OCI-LY3 (cell line): ENCODE measurements at regions not wholly inside any gene's neighbourhood (a gene's known extent, or its start where the extent isn't known, plus 50 kb on each side); places are given as distances from the start of the nearest gene placed in this dataset.
A peak's percentile ranks its signal among the peaks of the same experiment; 100 is the strongest.

ENCODE experiments used
- H2AFZ ChIP-seq: fragments of 200-600, 300-600 bp; shearing (Covaris generic); 2 replicates; pipeline ENCODE4 v1.6.0; 2014; ENCODE audit warnings: antibody characterized with exemption, low read depth, low read length
- H3K27ac ChIP-seq: fragments of 200-600, 300-600 bp; sonication (generic); 2 replicates; pipeline ENCODE4 v1.5.1; 2014; ENCODE audit warnings: mild to moderate bottlenecking, low read length, moderate library complexity, mixed read lengths
- H3K27me3 ChIP-seq: fragments of 200-600, 300-600 bp; sonication (generic); 2 replicates; pipeline ENCODE4 v1.6.1; 2014; ENCODE audit warnings: low read depth, low read length, mixed read lengths
- H3K36me3 ChIP-seq: fragments of 200-600, 300-600 bp; sonication (generic); replicated peaks from 2 replicates; pipeline ENCODE3; 2014; ENCODE audit warnings: low read depth, low read length, mixed read lengths
- H3K4me1 ChIP-seq: fragments of 300-600, 200-600 bp; sonication (generic); 2 replicates; pipeline ENCODE4 v1.6.1; 2014; ENCODE audit warnings: low read length, mixed read lengths
- H3K4me2 ChIP-seq: fragments of 200-600, 300-600 bp; sonication (generic); 2 replicates; pipeline ENCODE4 v1.6.1; 2014; ENCODE audit warnings: low read length, mixed read lengths
- H3K4me3 ChIP-seq: fragments of 300-600, 200-600 bp; sonication (generic); 2 replicates; pipeline ENCODE4 v1.5.1; 2014; ENCODE audit warnings: antibody characterized with exemption, mild to moderate bottlenecking, low read length, moderate library complexity
- H3K79me2 ChIP-seq: fragments of 300-600, 200-600 bp; shearing (Covaris generic); 2 replicates; pipeline ENCODE4 v1.6.1; 2014; ENCODE audit warnings: mild to moderate bottlenecking, low read length, mixed read lengths
- H3K9ac ChIP-seq: fragments of 300-600, 200-600 bp; shearing (Covaris generic); 2 replicates; pipeline ENCODE4 v1.6.0; 2014; ENCODE audit warnings: mild to moderate bottlenecking, low read length, moderate library complexity
- H3K9me3 ChIP-seq: fragments of 200-600, 300-600 bp; shearing (Covaris generic); 2 replicates; pipeline ENCODE4 v1.6.1; 2014; ENCODE audit warnings: low read length, mixed read lengths; ENCODE audit not compliant: insufficient read depth
- H4K20me1 ChIP-seq: fragments of 200-600, 300-600 bp; sonication (generic); 2 replicates; pipeline ENCODE4 v1.6.1; 2016; ENCODE audit warnings: low read length, mixed read lengths; ENCODE audit not compliant: insufficient read depth
- EZH2phosphoT487 ChIP-seq: fragments of 200-600 bp; shearing (Covaris generic); IDR thresholded peaks from 2 replicates; pipeline ENCODE4 v1.6.1; 2018; ENCODE audit warnings: antibody characterized with exemption, mixed run types, low read depth
- TF ChIP-seq, protein P1 (sequence below): fragments of 200-600, 300-600 bp; sonication (generic); IDR thresholded peaks from 2 replicates; pipeline ENCODE4 v1.5.1; 2014; ENCODE audit warnings: antibody characterized with exemption, low read length, low read depth

DNA sequence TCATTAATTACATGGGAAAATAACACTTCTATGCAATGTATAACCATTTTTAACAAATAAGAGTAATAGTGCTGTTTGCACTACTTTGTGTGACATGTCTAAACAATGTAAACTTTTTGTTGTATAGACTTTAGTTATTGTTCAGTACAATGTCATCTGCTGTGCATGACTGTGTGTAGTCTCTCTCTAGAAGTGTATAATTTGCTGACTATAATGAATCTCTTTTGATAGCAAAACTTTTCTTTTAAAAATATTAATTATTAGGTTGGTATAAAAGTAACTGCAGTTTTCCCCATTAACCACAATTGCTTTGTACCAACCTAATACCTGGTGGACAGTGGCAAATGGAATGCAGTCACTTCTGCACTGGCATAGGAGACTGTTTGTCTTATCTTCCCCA lies 124.2 kb upstream of the SGK1 start:
- Histone ChIP-seq H2AFZ (no peak overlapping the region), H4K20me1 (no peaks in the 10 kb centered on the region), H3K27me3 (no peaks in the 10 kb centered on the region), H3K4me2 (no peak overlapping the region), H3K4me1 (peaks cover 31% of the 10 kb centered on the region), H3K9me3 (no peaks in the 10 kb centered on the region), H3K36me3 (no peaks in the 10 kb centered on the region), H3K27ac (no peak overlapping the region), H3K9ac (no peak overlapping the region), H3K4me3 (no peak overlapping the region), H3K79me2 (no peaks in the 10 kb centered on the region)
- TF ChIP-seq, protein P1, sequence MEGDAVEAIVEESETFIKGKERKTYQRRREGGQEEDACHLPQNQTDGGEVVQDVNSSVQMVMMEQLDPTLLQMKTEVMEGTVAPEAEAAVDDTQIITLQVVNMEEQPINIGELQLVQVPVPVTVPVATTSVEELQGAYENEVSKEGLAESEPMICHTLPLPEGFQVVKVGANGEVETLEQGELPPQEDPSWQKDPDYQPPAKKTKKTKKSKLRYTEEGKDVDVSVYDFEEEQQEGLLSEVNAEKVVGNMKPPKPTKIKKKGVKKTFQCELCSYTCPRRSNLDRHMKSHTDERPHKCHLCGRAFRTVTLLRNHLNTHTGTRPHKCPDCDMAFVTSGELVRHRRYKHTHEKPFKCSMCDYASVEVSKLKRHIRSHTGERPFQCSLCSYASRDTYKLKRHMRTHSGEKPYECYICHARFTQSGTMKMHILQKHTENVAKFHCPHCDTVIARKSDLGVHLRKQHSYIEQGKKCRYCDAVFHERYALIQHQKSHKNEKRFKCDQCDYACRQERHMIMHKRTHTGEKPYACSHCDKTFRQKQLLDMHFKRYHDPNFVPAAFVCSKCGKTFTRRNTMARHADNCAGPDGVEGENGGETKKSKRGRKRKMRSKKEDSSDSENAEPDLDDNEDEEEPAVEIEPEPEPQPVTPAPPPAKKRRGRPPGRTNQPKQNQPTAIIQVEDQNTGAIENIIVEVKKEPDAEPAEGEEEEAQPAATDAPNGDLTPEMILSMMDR: no peak
- TF ChIP-seq EZH2phosphoT487: no peak

DNA sequence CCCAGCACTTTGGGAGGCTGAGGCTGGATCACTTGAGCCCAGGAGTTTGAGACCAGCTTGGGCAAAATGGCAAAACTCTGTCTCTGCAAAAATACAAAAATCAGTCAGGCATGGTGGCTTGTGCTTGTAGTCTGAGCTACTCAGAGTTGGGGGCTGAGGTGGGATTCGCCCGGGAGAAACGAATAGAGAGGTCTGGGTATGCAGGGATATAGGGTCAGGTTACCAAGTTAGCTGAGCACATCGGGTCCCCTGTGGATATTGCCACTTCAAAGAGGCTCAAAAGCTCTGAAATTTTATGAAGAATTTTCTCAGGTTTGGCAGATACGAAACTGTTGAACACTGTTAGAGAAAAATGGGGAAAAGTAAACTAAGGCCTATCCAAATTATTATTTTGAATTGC lies 120.9 kb upstream of the SGK1 start:
- peaks cover 34% of the 10 kb centered on the region for H3K4me1 ChIP-seq

DNA sequence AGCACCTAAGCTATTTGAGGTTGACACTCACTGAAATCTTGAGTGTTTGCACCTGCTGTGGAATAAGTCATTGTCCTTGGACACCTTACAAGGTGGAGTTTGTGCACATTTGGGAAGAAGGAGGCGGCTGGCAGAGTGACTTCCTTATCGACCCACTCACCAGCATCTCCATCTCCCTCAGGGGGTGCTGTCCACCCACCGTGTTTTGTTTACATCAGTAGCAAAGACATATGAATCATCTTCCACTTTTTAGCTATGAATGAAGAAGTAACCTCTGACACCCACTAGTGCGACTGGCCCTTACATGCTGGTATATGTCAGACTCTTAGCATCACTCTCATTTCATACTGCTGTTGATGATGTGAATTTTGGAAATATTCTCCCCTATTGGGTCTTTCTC lies 119.5 kb upstream of the SGK1 start:
- H3K36me3 ChIP-seq: no peaks in the 10 kb centered on the region

More for the DNA sequence above, 120.9 kb upstream of the SGK1 start:
- H3K36me3 ChIP-seq: no peaks in the 10 kb centered on the region
- H3K4me3 ChIP-seq: no peak overlapping the region
- no peaks in the 10 kb centered on the region for H3K79me2 ChIP-seq
- H4K20me1 ChIP-seq: no peaks in the 10 kb centered on the region
- H3K4me2 ChIP-seq: no peak overlapping the region
- H2AFZ ChIP-seq: no peak overlapping the region
- no peak for TF ChIP-seq EZH2phosphoT487
- TF ChIP-seq, protein P1: no peak
- H3K27me3 ChIP-seq: no peaks in the 10 kb centered on the region
- H3K9ac ChIP-seq: no peak overlapping the region
- H3K9me3 ChIP-seq: no peaks in the 10 kb centered on the region
- no peak overlapping the region for H3K27ac ChIP-seq

DNA sequence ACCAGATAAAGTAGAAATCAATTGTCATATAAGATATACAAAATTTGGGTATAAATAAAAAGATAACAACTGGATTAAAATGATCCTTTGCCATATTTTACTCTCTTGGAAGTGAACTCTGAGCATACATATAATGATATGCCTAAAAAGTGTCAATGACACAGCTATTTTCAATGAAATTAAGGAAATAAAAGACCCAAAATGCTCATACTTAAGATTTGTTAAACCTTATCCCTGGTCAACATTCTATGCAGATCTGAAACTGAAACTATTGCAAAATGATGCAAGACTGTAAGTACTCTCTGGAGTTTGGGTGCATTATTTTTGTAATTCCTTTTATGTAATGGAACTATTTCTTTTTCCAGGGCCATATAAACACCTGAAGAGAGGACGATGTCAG lies 119.0 kb upstream of the SGK1 start:
- Histone ChIP-seq H3K4me3 (peak overlapping the region; percentile 70), H2AFZ (no peak overlapping the region), H3K9me3 (no peaks in the 10 kb centered on the region), H3K79me2 (no peaks in the 10 kb centered on the region), H3K4me1 (peaks cover 31% of the 10 kb centered on the region), H3K27ac (peak overlapping the region; percentile 56), H4K20me1 (no peaks in the 10 kb centered on the region), H3K4me2 (peak overlapping the region; percentile 88), H3K36me3 (no peaks in the 10 kb centered on the region), H3K9ac (peak overlapping the region; percentile 58), H3K27me3 (no peaks in the 10 kb centered on the region)
- TF ChIP-seq, protein P1: no peak
- TF ChIP-seq EZH2phosphoT487: no peak

More for the DNA sequence above, 119.5 kb upstream of the SGK1 start:
- Histone ChIP-seq H4K20me1 (no peaks in the 10 kb centered on the region), H3K9ac (peak overlapping the region; percentile 58), H3K79me2 (no peaks in the 10 kb centered on the region), H3K9me3 (no peaks in the 10 kb centered on the region), H2AFZ (no peak overlapping the region), H3K27ac (peak overlapping the region; percentile 56), H3K4me1 (peaks cover 31% of the 10 kb centered on the region), H3K4me2 (peak overlapping the region; percentile 88), H3K4me3 (peak overlapping the region; percentile 70), H3K27me3 (no peaks in the 10 kb centered on the region)
- no peak for TF ChIP-seq EZH2phosphoT487
- TF ChIP-seq, protein P1: peak; percentile 17; the same call in 1 of the 2 replicates
